ENCODE measurements at regions not wholly inside any gene's neighbourhood (a gene's known extent, or its start where the extent isn't known, plus 50 kb on each side); places are given as distances from the start of the nearest gene placed in this dataset.

DNA sequence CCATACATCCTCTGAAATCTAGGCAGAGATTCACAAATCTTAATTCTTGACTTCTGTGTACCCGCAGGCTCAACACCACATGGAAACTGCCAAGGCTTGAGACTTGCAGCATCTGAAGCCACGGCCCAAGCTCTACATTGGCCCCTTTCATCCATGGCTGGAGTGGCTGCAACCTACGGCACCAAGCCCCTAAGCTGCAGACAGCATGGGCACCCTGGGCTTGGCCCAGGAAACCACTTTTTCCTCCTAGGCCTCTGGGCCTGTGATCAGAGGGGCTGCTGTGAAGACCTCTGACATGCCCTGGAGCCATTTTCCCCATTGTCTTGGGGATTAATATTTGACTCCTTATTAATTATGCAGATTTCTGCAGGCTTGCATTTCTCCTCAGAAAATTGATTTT lies 457.9 kb downstream of the GRIA2 start:
- Histone ChIP-seq H3K36me3 (no peaks in the 10 kb centered on the region), H3K4me3 (no peak overlapping the region), H3K4me1 (no peaks in the 10 kb centered on the region), H3K27ac (no peak overlapping the region), H3K27me3 (no peaks in the 10 kb centered on the region), H3K9me3 (no peaks in the 10 kb centered on the region)
- in situ Hi-C loops (cut with MboI; ENCODE audit: low sequenced_read_pairs in 4 of 4) (no loop called here), intact Hi-C loops (cut with DNase I; ENCODE audit: low total_unique reads) (no loop called here)
- TF ChIP-seq, protein P1, sequence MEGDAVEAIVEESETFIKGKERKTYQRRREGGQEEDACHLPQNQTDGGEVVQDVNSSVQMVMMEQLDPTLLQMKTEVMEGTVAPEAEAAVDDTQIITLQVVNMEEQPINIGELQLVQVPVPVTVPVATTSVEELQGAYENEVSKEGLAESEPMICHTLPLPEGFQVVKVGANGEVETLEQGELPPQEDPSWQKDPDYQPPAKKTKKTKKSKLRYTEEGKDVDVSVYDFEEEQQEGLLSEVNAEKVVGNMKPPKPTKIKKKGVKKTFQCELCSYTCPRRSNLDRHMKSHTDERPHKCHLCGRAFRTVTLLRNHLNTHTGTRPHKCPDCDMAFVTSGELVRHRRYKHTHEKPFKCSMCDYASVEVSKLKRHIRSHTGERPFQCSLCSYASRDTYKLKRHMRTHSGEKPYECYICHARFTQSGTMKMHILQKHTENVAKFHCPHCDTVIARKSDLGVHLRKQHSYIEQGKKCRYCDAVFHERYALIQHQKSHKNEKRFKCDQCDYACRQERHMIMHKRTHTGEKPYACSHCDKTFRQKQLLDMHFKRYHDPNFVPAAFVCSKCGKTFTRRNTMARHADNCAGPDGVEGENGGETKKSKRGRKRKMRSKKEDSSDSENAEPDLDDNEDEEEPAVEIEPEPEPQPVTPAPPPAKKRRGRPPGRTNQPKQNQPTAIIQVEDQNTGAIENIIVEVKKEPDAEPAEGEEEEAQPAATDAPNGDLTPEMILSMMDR (IDR thresholded peaks at IDR 0.05 in 4 of 5, conservative IDR thresholded peaks at IDR 0.05 in 1 of 5): no peak
- TF ChIP-seq POLR2A (IDR thresholded peaks at IDR 0.05): no peak
- ATAC-seq (no peak), DNase-seq (no peak)

DNA sequence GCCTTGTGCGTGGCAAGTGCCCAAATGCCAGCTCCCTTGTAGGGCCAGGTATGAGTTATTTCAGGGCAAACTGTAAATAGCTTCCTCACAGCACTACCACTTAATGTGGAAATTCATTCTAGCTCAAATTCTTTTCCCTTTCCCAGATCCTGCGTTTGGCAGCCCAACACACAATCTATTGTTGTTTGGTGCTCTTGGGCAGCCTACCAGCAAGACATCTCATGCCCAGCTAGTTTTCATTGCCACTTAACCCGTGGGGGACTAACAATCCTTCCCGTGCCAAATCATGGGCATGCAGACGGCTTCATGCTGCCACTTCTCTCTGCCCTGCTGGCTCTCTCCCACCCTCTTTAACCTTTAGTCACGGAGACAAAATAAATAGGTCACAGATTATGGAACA lies 454.2 kb downstream of the GRIA2 start:
- no peaks in the 10 kb centered on the region for H3K27me3 ChIP-seq
- intact Hi-C loops (cut with DNase I; ENCODE audit: low total_unique reads): no loop called here
- TF ChIP-seq POLR2A (IDR thresholded peaks at IDR 0.05): no peak
- TF ChIP-seq, protein P1 (IDR thresholded peaks at IDR 0.05 in 4 of 5, conservative IDR thresholded peaks at IDR 0.05 in 1 of 5): no peak
- no peak for ATAC-seq
- H3K9me3 ChIP-seq: no peaks in the 10 kb centered on the region
- in situ Hi-C loops (cut with MboI; ENCODE audit: low sequenced_read_pairs in 4 of 4): no loop called here
- H3K36me3 ChIP-seq: no peaks in the 10 kb centered on the region
- H3K4me1 ChIP-seq: no peaks in the 10 kb centered on the region
- no peak overlapping the region for H3K27ac ChIP-seq
- DNase-seq: no peak
- no peak overlapping the region for H3K4me3 ChIP-seq

DNA sequence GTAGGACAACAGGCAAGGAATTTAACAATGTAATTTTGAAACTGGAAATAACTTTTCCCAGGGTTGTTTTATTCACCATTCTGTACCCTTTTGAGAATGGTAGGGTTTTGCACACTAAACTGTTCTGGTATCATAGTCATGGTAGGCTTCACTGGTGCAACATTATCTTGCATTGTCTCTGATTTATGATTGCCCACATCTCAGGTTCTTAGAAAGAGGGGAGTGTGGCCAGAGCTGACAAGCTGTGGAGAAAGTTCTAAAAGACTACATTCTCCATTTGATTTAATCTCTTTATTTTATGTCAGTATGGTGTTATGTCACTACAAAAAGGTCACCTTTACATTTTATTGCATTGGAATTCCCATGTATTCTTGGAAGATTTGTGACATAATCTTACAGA lies 447.3 kb downstream of the GRIA2 start:
- DNase-seq (no peak), ATAC-seq (no peak)
- intact Hi-C loops (cut with DNase I; ENCODE audit: low total_unique reads): no loop called here
- no peak overlapping the region for H3K27ac ChIP-seq
- no peaks in the 10 kb centered on the region for H3K36me3 ChIP-seq
- H3K27me3 ChIP-seq: no peaks in the 10 kb centered on the region
- TF ChIP-seq POLR2A (IDR thresholded peaks at IDR 0.05): no peak
- TF ChIP-seq, protein P1 (IDR thresholded peaks at IDR 0.05 in 4 of 5, conservative IDR thresholded peaks at IDR 0.05 in 1 of 5): no peak
- H3K9me3 ChIP-seq: no peaks in the 10 kb centered on the region
- no peak overlapping the region for H3K4me3 ChIP-seq
- in situ Hi-C loops (cut with MboI; ENCODE audit: low sequenced_read_pairs in 4 of 4): no loop called here
- H3K4me1 ChIP-seq: no peaks in the 10 kb centered on the region

DNA sequence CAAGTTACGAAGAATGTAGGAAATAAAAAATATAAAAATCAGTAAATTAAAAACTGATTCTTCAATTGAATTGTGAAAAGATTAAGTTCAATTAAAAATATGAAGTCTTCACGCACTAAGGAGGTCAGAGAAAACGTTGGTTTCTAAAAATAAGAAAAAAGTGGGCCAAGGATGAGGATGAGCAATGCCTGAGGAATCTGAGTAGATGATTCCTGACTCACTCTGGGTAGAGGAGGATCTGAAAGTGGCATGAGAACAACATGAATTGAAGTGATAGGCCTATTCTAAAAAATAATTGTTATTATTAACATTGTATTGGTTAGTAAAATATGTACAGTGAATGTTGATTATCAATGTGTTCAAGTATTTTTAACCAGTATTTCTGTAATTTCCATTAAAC lies 444.2 kb downstream of the GRIA2 start:
- Histone ChIP-seq H3K36me3 (no peaks in the 10 kb centered on the region), H3K4me3 (no peak overlapping the region), H3K9me3 (no peaks in the 10 kb centered on the region), H3K4me1 (no peaks in the 10 kb centered on the region), H3K27ac (no peak overlapping the region), H3K27me3 (no peaks in the 10 kb centered on the region)
- ATAC-seq (no peak), DNase-seq (no peak)
- TF ChIP-seq POLR2A (IDR thresholded peaks at IDR 0.05): no peak
- TF ChIP-seq, protein P1 (IDR thresholded peaks at IDR 0.05 in 4 of 5, conservative IDR thresholded peaks at IDR 0.05 in 1 of 5): no peak
- intact Hi-C loops (cut with DNase I; ENCODE audit: low total_unique reads) (no loop called here), in situ Hi-C loops (cut with MboI; ENCODE audit: low sequenced_read_pairs in 4 of 4) (no loop called here)

DNA sequence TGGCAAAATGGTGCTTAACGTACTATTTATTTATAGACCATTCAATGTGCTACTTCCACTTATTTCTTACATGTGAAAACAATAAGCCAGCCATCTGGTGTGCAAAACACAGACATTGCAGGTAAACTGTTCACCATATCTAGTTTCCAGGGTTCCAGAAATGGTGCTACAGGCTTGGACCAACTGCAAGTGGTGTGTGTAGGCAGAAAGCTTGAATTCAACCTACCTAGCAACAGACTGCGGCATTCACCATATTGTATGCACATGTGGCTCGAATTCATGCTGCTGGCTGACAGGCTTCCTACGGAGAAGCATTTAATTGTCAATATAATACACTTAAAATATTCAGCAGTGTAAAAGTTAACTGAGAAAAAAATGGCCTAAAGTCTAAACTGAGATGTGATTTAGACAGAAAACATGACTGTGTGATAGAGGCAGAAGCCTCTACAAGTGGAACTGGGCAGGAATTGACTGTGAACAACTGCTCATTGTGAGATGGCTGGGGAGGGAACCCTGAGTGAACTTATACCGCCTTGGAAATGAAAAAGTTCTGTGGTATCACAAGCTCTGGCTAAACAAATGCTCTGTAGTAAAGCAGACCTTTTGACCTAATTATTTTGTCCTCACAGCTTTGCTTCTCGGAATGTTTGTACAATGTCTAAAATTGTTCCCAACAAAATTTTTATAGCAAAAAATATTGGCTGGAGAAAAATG lies 434.7 kb downstream of the GRIA2 start:
- Histone ChIP-seq H3K4me3 (no peak overlapping the region), H3K27ac (no peak overlapping the region), H3K27me3 (no peaks in the 10 kb centered on the region), H3K4me1 (no peaks in the 10 kb centered on the region), H3K36me3 (no peaks in the 10 kb centered on the region), H3K9me3 (no peaks in the 10 kb centered on the region)
- no peak for ATAC-seq
- intact Hi-C loops (cut with DNase I; ENCODE audit: low total_unique reads) (no loop called here), in situ Hi-C loops (cut with MboI; ENCODE audit: low sequenced_read_pairs in 4 of 4) (no loop called here)
- DNase-seq: no peak
- TF ChIP-seq, protein P1 (IDR thresholded peaks at IDR 0.05 in 4 of 5, conservative IDR thresholded peaks at IDR 0.05 in 1 of 5): no peak
- no peak for TF ChIP-seq POLR2A (IDR thresholded peaks at IDR 0.05)
